Thyroid gland (tissue), 4 donors: ENCODE measurements at regions not wholly inside any gene's neighbourhood (a gene's known extent, or its start where the extent isn't known, plus 50 kb on each side); places are given as distances from the start of the nearest gene placed in this dataset.

Experiments
- CTCF ChIP-seq, 6 experiments: fragments of 200-600 bp in 3 of 6; fragments of 450-650 bp in 3 of 6; sonication (generic) in 3 of 6; IDR thresholded peaks; one replicate each; pipeline ENCODE4 v1.5.1; 2016 to 2019; ENCODE audit warnings: antibody characterized with exemption in 6 of 6, mild to moderate bottlenecking in 2 of 6, inconsistent platforms in 1 of 6, moderate library complexity in 1 of 6
- POLR2A ChIP-seq, 2 donors: fragments of 450-650 bp; IDR thresholded peaks; one replicate each; pipeline ENCODE4 v1.6.1; 2017; ENCODE audit warnings: antibody characterized with exemption in 2 of 2, mild to moderate bottlenecking in 2 of 2, moderate library complexity in 1 of 2

DNA sequence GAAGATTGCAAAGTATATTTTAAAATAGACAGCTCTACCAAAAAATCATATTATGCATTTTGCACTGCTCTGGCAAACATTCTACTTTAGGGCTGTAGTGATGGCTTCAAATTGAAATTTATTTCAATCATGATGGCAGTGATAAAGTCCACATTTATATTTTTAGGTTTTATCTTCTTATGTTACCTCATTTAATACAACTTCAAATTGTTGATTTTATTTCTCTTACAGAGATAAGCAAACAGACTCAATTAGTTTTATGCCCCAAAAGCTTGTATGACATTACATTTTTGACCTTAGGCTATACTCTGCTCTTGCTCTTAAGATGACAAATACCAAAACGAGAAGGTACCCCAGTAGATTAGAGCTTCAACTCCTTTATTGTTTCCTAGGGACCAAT is 87.4 kb downstream of the CYLC2 start:
- TF ChIP-seq CTCF (IDR thresholded peaks at IDR 0.05) (no peak), POLR2A (IDR thresholded peaks at IDR 0.05) (no peak)
